Activated CD8-positive, alpha-beta memory T cell treated with anti-CD3 and anti-CD28 coated beads, Interleukin-2, amount 50 U/mL, for 1 hour (primary cell): ENCODE measurements at regions not wholly inside any gene's neighbourhood (a gene's known extent, or its start where the extent isn't known, plus 50 kb on each side); places are given as distances from the start of the nearest gene placed in this dataset.
"Not testable (repeated sequence)": the region's sequence is repeated elsewhere in the genome, so short reads cannot be mapped to it uniquely, and the experiment has no call there.

Experiments
- DNase-seq: peaks from one replicate; pipeline ENCODE4 v3.0.0-alpha.2; 2020; ENCODE audit errors: extremely low read depth

DNA sequence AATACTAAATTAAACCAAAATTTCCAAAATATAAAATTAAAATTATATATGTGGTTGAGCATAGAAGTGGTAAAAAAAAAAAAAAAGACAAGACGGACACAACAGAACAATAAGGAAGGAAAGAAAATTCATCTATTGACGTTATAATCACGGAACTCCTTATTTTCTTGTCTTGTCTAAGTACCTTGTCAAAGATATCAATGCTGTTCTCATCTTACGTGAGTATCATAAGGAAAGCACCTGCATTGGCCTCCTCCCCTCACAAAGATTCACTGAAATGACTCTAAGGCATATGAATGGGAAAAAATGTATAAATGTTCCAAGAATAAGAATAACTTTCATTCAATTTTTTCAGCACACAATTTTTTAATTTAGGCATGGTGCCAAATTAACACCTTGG is 135.4 kb downstream of the PPP1R3A start:
- no peak for DNase-seq

- no peak for DNase-seq
Measured at GRCh38 chr7:113775804-113776203, 143.0 kb downstream of the PPP1R3A start.

DNA sequence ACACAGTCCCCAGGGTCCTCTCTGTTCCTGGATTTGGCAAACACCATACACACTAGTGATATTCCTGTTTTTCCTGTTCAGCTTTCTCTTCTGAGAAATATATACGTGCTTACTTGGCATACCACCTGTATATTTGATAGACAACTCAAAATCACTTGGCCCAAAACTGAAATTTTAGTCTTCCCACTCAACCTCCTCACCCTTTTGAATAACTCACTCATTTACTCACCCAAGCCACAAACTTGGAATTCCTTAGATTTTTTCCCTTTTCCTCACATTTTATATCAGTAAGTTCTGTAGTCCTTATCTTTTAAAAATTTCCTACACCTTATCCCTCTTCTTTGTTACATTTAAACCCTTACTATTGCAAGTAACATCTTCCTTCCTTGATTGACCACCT is 143.4 kb downstream of the PPP1R3A start:
- DNase-seq, result no peak

DNA sequence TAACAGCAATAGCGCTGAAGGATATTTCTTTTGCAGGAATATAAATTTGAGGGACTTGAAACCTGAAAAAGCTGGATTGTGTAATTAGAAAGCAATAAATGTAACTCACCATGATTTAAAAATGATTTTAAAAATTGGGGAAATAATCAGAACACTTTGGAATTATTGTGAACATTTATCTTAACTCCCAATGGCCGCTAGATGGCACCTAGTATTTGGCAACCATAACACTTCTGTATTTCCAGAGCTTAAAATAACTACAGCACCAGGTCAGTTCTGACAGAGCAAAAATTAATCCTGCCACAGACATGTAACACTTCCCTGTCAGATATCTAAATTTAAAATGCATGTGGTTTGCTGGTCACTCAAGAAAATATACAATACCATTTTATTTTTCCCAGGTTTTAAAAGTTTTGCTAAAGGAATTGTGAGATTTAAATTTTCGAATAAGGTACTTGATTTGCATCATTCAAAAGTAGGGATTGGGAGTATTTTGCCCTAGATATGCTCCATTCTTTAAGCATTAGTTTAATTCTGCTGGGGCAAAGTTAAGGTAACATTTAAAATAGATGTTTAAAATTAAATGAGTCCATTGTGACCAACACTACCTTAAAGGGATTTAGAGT is 144.5 kb downstream of the PPP1R3A start:
- no peak for DNase-seq

DNA sequence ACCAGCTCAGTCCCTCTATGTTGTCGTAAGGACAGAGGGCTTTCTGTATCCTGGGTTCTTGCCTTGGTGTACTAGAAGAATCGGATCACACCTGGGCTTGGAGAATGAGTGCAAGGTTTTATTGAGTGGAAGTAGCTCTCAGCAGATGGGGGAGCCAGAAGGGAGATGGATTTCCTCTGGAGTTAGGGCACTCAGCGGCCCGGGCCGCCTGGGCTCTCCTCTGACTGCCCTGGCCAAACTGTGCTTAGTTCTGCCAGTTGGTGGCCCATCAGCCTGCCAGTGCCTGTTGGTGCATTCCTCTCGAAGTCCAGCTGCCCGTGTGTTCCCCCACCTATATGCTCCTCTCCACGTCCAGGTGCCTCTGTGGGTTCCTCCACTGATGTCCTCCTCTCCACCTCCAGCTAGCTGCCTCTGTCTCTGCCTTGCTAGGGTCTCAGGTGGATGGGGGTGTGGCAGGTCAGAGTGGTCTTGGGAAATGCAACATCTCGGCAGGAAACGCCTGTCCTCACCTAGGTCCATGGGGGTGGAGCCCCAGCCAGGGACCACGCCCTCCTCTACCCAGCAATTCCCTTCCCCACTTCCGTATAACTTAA is 148.6 kb downstream of the PPP1R3A start:
- no peak for DNase-seq

- no peak for DNase-seq
Measured at GRCh38 chr7:113768387-113768786, 150.4 kb downstream of the PPP1R3A start.

DNA sequence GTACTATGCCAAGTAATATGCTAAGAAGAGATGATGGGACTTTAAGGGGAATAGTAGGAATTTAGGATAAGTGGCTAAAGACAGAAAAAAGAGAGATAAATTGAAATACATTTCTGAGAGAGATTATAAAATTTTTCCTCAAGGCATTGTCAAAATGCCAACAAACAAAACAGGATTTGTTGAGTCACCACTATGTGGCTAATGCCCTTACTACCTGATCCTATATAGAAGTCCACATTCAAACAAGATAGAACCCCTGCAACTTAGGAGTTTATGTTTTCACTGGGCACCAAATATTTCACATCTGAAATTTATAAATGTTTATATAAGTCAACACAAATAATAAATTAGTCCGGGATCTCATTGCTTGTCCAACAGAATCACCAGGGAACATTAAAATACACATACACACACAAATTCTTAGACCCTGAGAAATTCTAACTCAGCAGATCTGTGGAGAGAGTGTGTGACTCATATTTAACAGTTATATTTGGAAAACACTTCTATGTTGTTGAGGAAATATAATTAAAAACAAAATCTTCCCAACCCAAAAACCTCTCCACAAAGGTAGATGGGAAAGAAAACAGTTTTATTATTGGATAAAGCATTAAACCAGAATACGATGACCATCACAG is 154.3 kb downstream of the PPP1R3A start:
- DNase-seq, result no peak

- DNase-seq, result no peak
Measured at GRCh38 chr7:113763226-113763625, 155.6 kb downstream of the PPP1R3A start.

GRCh38 chr7:113756250-113756649 is 162.6 kb downstream of the PPP1R3A start:
- no peak for DNase-seq

GRCh38 chr7:113752689-113753088 is 166.1 kb downstream of the PPP1R3A start:
- DNase-seq, result no peak

DNA sequence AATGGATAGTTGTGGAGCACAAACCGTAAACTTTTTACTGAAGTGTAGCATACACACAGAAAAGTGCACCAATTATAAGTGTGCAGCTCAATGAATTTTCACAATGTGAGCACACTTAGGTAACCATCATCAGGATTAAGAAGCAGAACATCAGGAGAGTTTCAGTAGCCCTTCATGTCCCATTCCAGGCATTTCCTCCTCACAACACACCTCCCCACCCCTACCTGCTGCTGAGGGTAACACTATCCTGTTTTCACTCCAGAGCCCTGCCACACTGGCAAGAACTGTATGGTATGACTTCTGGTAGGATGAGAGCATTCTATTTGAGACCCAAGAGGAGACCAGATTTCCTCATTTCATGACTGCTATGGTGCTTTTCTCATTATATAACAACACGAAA is 166.5 kb downstream of the PPP1R3A start:
- DNase-seq, result no peak

GRCh38 chr7:113751547-113751946 is 167.3 kb downstream of the PPP1R3A start:
- no peak for DNase-seq

DNA sequence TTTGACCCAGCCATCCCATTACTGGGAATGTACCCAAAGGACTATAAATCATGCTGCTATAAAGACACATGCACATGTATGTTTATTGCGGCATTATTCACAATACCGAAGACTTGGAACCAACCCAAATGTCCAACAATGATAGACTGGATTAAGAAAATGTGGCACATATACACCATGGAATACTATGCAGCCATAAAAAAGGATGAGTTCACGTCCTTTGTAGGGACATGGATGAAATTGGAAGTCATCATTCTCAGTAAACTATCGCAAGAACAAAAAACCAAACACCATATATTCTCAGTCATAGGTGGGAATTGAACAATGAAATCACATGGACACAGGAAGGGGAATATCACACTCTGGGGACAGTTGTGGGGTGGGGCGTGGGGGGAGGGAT is 170.4 kb downstream of the PPP1R3A start:
- DNase-seq, result not testable (repeated sequence)

GRCh38 chr7:113742946-113743431 is 175.8 kb downstream of the PPP1R3A start:
- DNase-seq, result not testable (repeated sequence)

DNA sequence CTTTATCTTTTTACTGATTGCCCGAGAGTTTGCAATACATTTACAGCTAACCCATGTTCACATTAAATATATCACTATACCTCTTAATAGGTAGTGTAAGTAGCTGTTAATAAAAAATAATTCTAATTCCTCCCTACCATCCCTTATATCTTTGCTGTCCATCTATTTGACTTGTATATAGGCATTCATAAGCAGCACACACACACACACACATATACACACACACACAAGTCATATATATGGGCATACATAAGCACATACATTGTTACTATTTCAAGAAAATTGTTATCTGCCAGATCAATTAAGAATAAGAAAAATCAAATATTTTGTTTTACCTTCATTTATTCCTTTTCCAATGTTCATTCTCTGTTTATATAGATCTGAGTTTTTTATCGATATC is 176.4 kb downstream of the PPP1R3A start:
- no peak for DNase-seq

GRCh38 chr7:113731571-113731970 is 187.2 kb downstream of the PPP1R3A start:
- no peak for DNase-seq

GRCh38 chr7:113730309-113730955 is 188.4 kb downstream of the PPP1R3A start:
- DNase-seq, result no peak

- DNase-seq, result no peak
Measured at GRCh38 chr7:113727486-113727885, 191.3 kb downstream of the PPP1R3A start.

GRCh38 chr7:113722006-113722405 is 196.8 kb downstream of the PPP1R3A start:
- no peak for DNase-seq

- DNase-seq, result no peak
Measured at GRCh38 chr7:113717739-113718138, 201.1 kb downstream of the PPP1R3A start.

- DNase-seq, result no peak
Measured at GRCh38 chr7:113715981-113716856, 202.6 kb downstream of the PPP1R3A start.

DNA sequence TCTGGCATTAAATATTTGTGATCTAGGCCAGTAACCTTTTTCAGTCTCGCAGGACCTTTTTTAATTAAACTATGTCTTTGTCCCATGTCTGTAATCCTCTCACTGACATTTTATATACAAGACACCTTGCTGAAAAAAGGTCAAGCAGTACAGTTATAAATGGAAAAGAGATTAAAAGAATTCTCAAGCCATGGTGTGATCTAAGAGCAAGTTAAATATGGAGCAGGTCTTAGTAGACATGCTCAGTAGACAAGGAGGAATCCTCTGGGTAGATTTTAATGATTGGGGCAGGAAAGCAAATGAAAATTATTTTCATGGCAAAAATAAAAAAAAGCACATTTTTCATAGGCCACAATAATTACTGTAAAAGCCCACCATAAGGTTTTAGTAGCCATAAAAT is 203.5 kb downstream of the PPP1R3A start:
- DNase-seq, result no peak
